CD4-positive, alpha-beta T cell (primary cell): ENCODE measurements at regions not wholly inside any gene's neighbourhood (a gene's known extent, or its start where the extent isn't known, plus 50 kb on each side); places are given as distances from the start of the nearest gene placed in this dataset.

ENCODE experiments used
- ATAC-seq: fragments of 200-7000 bp; cut with Tn5 transposase; one replicate; pipeline ENCODE4 v1.10.0; 2022; ENCODE audit warnings: mild to moderate bottlenecking; ENCODE audit not compliant: poor library complexity
- CTCF ChIA-PET: fragments of 350-600 bp; sonication (Branson Sonifier 250); formaldehyde crosslinking; loops from one replicate; lab custom pipeline; 2021; ENCODE audit warnings: antibody characterized with exemption, inconsistent platforms; lab: Charles Lee
- POLR2A ChIA-PET: fragments of 350-600 bp; sonication (Branson Sonifier 250); formaldehyde crosslinking; loops from one replicate; lab custom pipeline; 2021; ENCODE audit warnings: antibody characterized with exemption, inconsistent platforms; lab: Charles Lee
- DNase-seq, 14 experiments: peaks; one replicate each; pipeline ENCODE4 v3.0.0-alpha.2; 2013 to 2020; ENCODE audit warnings: mixed read lengths in 2 of 14
- H3K27ac ChIP-seq, 2 donors: one replicate each; pipeline versions ENCODE4 v1.5.1 to v1.7.0; 2013; ENCODE audit warnings: low read length in 2 of 2, low read depth in 1 of 2, mild to moderate bottlenecking in 1 of 2
- H3K27me3 ChIP-seq, 2 experiments: 1 replicate in 1 of 2; 2 replicates in 1 of 2; pipeline versions ENCODE4 v1.6.1 to v1.7.0; 2013; ENCODE audit warnings: low read length in 2 of 2, control low read depth in 1 of 2, mild to moderate bottlenecking in 1 of 2, moderate library complexity in 1 of 2; ENCODE audit not compliant: insufficient read depth in 2 of 2, control insufficient read depth in 1 of 2
- H3K36me3 ChIP-seq: one replicate; pipeline ENCODE4 v1.6.1; 2013; ENCODE audit warnings: low read length, control low read depth; ENCODE audit not compliant: insufficient read depth
- H3K4me1 ChIP-seq: one replicate; pipeline ENCODE4 v1.6.1; 2013; ENCODE audit warnings: low read length, control low read depth; ENCODE audit not compliant: insufficient read depth
- H3K4me3 ChIP-seq: one replicate; pipeline ENCODE4 v1.5.1; 2013; ENCODE audit warnings: mild to moderate bottlenecking, low read length, moderate library complexity
- H3K9me3 ChIP-seq, 2 experiments: 1 replicate in 1 of 2; 2 replicates in 1 of 2; pipeline versions ENCODE4 v1.6.1 to v1.7.0; 2013; ENCODE audit warnings: low read length in 2 of 2, mild to moderate bottlenecking in 2 of 2, control low read depth in 1 of 2, moderate library complexity in 1 of 2; ENCODE audit not compliant: control insufficient read depth in 1 of 2, insufficient read depth in 1 of 2
- H3K27ac Mint-ChIP-seq: one replicate; pipeline ENCODE4 v1.8.0; 2020; ENCODE audit warnings: mixed read lengths
- H3K27me3 Mint-ChIP-seq: one replicate; pipeline ENCODE4 v1.8.0; 2021; ENCODE audit warnings: mixed read lengths
- H3K36me3 Mint-ChIP-seq: one replicate; pipeline ENCODE4 v1.8.0; 2021; ENCODE audit warnings: low read depth, mixed read lengths
- H3K4me1 Mint-ChIP-seq: one replicate; pipeline ENCODE4 v1.8.0; 2021; ENCODE audit warnings: low read depth, mixed read lengths
- H3K4me3 Mint-ChIP-seq: one replicate; pipeline ENCODE4 v1.8.0; 2020; ENCODE audit warnings: mild to moderate bottlenecking, mixed read lengths
- H3K9me3 Mint-ChIP-seq: one replicate; pipeline ENCODE4 v1.8.0; 2020; ENCODE audit warnings: mixed read lengths
- intact Hi-C, 2 experiments: fragments of 100-400 bp; cut with DNase I in 1 of 2; cut with micrococcal nuclease in 1 of 2; formaldehyde crosslinking; loops; one replicate each; pipeline versions ENCODE4 v1.15.1 to v1.9.0; 2023 to 2025; cut with DNase I, micrococcal nuclease
- TF ChIP-seq, protein P1 (sequence below): fragments of 200-600 bp; IDR thresholded peaks from one replicate; pipeline ENCODE4 v1.8.0; 2022; ENCODE audit warnings: antibody characterized with exemption, mild to moderate bottlenecking

DNA sequence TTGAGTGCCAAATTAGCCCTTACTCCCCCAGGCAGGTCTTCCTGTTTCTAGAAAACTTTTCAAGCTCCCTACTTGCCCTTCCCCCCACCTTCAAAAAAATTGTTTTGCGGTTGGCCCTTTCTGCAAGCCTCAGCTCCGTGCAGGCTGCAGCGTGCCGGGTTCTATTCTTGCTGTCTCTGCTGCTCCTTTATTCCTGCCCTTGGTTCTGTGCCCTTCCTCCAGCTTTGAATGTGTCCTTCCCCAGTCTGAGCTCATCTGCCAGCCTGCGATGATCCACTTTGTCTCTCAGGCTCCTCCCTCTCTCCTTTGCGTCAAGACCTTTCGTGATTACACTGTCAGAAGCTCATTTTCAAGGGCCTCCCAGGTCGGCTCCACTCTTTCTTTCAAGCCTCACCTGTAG, 98.6 kb downstream of the IRF2BPL start:
- TF ChIP-seq, protein P1, sequence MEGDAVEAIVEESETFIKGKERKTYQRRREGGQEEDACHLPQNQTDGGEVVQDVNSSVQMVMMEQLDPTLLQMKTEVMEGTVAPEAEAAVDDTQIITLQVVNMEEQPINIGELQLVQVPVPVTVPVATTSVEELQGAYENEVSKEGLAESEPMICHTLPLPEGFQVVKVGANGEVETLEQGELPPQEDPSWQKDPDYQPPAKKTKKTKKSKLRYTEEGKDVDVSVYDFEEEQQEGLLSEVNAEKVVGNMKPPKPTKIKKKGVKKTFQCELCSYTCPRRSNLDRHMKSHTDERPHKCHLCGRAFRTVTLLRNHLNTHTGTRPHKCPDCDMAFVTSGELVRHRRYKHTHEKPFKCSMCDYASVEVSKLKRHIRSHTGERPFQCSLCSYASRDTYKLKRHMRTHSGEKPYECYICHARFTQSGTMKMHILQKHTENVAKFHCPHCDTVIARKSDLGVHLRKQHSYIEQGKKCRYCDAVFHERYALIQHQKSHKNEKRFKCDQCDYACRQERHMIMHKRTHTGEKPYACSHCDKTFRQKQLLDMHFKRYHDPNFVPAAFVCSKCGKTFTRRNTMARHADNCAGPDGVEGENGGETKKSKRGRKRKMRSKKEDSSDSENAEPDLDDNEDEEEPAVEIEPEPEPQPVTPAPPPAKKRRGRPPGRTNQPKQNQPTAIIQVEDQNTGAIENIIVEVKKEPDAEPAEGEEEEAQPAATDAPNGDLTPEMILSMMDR = no peak
- DNase-seq (peak; percentile 40 to 92 (median 60)), ATAC-seq (peak; percentile 84)
- Mint-ChIP-seq H3K27ac (peak overlapping the region; percentile 86), H3K27me3 (no peaks in the 10 kb centered on the region), H3K9me3 (no peaks in the 10 kb centered on the region), H3K36me3 (no peaks in the 10 kb centered on the region), H3K4me1 (peaks cover 75% of the 10 kb centered on the region), H3K4me3 (peak overlapping the region; percentile 68)
- H3K36me3 ChIP-seq = no peaks in the 10 kb centered on the region
- intact Hi-C loops = loop anchor here in 1 of 2 experiments (1.0 kb wide), 2 partner anchors 17 to 26 kb away; no protein-coding TSS in a partner anchor
- CTCF ChIA-PET = interaction anchor here (0.8 to 4.3 kb wide), 6 partner anchors 13 to 165 kb away, joined by 3 to 24 read pairs (median 6); no protein-coding TSS in a partner anchor
- POLR2A ChIA-PET = interaction anchor here (0.6 to 3.3 kb wide), 20 partner anchors 10 to 156 kb away, joined by 3 to 40 read pairs (median 4); partner anchors contain the start of gene IRF2BPL
- H3K4me1 ChIP-seq = peaks cover 78% of the 10 kb centered on the region
- H3K27me3 ChIP-seq = no peaks in the 10 kb centered on the region
- peak overlapping the region; percentile 20 for H3K4me3 ChIP-seq
- H3K9me3 ChIP-seq = no peaks in the 10 kb centered on the region
- H3K27ac ChIP-seq = peak overlapping the region; percentile 43 to 52

DNA sequence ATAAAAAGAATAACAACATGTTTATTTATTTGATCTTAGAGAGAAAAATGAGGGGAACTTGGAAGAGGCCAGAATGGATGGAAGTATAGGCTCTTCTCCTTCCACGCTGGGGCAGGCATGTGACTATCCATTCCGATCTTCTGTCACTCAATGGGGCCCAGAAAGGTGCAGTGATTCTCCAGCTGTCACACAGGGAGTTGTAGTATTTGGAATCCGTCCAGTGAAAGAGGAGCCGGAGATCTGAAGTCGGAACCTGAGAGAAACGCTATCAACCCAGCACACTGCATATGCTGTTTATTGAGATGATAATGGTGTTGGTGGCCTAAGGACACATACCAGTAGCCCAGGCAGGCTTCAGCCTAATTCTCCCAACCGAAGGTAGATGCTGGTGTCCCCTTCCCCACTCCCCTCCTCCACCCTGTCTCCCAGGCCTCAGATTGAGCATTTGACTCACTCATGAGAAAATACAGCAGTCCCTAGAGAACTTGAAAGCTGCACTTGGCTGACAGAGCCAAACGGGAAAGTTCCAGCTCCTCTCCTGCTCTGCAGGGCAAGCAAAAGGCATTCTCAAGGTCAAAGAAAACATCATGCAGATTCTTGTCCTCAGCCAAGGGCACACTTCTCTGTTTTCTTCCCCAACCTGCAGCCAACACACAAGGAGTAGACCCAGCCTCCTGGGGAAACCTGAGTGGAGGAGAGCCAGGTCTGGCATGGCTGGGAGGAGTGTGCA, 100.4 kb downstream of the IRF2BPL start:
- no peak overlapping the region for H3K4me3 ChIP-seq
- ATAC-seq = no peak

DNA sequence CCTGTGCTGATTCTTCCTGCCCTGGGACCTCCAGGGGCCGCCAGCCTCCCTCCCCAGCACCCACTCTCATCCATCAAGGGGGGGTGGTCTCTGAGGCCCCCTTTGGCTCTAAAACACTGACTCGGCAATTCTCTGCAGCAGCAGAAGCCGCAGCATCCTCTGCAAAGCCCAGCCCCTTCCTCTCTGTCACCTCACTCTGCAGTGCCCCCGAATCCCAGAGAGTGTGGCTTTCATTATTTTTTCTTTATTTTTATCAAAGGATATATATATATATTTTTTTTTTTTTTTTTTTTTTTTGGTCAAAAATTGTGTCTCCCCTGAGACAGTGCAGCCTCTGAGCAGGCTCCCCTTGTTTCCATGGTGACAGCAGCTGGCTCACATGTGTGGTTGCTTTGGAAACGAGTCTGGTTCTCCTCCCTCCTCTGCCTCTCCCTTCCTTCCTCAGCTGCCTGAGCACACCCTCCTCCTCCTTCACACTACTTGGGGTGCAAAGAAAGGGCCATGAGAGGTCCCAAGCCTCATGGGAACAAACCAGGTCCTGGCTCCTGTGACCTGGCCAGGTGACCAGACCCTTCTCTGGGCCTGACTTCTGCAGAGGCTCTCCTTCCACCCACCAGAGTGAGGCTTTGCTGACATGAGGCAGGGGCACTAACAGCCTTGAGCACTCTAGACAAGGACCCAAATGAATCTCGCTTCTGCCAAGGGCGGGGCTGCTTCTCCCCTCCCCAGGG, 100.5 kb downstream of the LRRC74A start:
- TF ChIP-seq, protein P1 = no peak
- no peaks in the 10 kb centered on the region for H3K9me3 Mint-ChIP-seq
- H3K27ac Mint-ChIP-seq = peak overlapping the region; percentile 86
- H3K4me1 Mint-ChIP-seq = peaks cover 90% of the 10 kb centered on the region
- peak overlapping the region; percentile 81 for H3K4me3 Mint-ChIP-seq
- POLR2A ChIA-PET = interaction anchor here (0.6 to 1.6 kb wide), 4 partner anchors 29 to 134 kb away, joined by 3 to 4 read pairs (median 4); no protein-coding TSS in a partner anchor
- DNase-seq (peak; percentile 17 to 94 (median 55)), ATAC-seq (peak; percentile 61)
- H3K27me3 Mint-ChIP-seq = no peaks in the 10 kb centered on the region
- Histone ChIP-seq H3K36me3 (no peaks in the 10 kb centered on the region), H3K27me3 (no peaks in the 10 kb centered on the region), H3K27ac (peak overlapping the region; percentile 63 to 64), H3K9me3 (no peaks in the 10 kb centered on the region), H3K4me3 (peak overlapping the region; percentile 15), H3K4me1 (peaks cover 93% of the 10 kb centered on the region)
- H3K36me3 Mint-ChIP-seq = no peaks in the 10 kb centered on the region
- CTCF ChIA-PET = interaction anchor here (1.4 to 2.4 kb wide), 3 partner anchors 13 to 20 kb away, joined by 5 to 9 read pairs (median 8); no protein-coding TSS in a partner anchor
- intact Hi-C loops = no loop called here

More for the DNA sequence above, 100.4 kb downstream of the IRF2BPL start:
- intact Hi-C loops = no loop called here
- no peak for DNase-seq
- no peaks in the 10 kb centered on the region for H3K36me3 ChIP-seq
- H3K27me3 Mint-ChIP-seq = no peaks in the 10 kb centered on the region
- H3K9me3 ChIP-seq = no peaks in the 10 kb centered on the region
- H3K36me3 Mint-ChIP-seq = no peaks in the 10 kb centered on the region
- H3K27me3 ChIP-seq = no peaks in the 10 kb centered on the region
- H3K4me1 ChIP-seq = peaks cover 93% of the 10 kb centered on the region
- ChIA-PET POLR2A (interaction anchor here (2.6 to 3.3 kb wide), 2 partner anchors 34 to 100 kb away, joined by 19 to 40 read pairs; partner anchors contain the start of gene IRF2BPL), CTCF (interaction anchor here (1.3 to 4.3 kb wide), 3 partner anchors 10 to 19 kb away, joined by 3 to 24 read pairs (median 4); no protein-coding TSS in a partner anchor)
- no peaks in the 10 kb centered on the region for H3K9me3 Mint-ChIP-seq
- peak overlapping the region; percentile 86 for H3K27ac Mint-ChIP-seq
- peak overlapping the region in 1 of 2 donors; percentile 63 for H3K27ac ChIP-seq
- peak overlapping the region; percentile 55 for H3K4me3 Mint-ChIP-seq
- TF ChIP-seq, protein P1 = no peak
- peaks cover 92% of the 10 kb centered on the region for H3K4me1 Mint-ChIP-seq
